ENCODE measurements at regions not wholly inside any gene's neighbourhood (a gene's known extent, or its start where the extent isn't known, plus 50 kb on each side); places are given as distances from the start of the nearest gene placed in this dataset.

DNA sequence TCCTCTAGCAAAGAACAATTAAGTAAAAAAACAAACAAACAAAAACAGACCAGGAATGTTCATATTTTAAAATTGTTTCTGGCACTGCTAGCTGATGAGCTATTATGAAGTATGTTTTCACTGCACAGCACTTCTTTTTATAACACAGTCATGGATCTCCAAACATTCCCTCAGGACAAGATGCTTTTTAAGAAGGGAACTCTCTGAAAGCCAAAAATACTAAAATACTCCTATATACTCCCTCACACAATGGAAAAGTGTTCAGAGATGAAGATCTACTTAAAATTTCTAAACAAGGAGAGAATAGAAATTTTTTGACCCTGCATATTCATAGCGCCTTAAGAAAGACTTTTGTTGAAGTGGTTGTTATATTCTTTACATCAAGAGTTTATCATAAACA lies 926.8 kb downstream of the DIAPH3 start:
- CTCF ChIA-PET, result no interaction called here
- no peak overlapping the region for H3K4me3 Mint-ChIP-seq
- H3K27me3 Mint-ChIP-seq, result peaks cover 10% of the 10 kb centered on the region
- TF ChIP-seq, protein P1, sequence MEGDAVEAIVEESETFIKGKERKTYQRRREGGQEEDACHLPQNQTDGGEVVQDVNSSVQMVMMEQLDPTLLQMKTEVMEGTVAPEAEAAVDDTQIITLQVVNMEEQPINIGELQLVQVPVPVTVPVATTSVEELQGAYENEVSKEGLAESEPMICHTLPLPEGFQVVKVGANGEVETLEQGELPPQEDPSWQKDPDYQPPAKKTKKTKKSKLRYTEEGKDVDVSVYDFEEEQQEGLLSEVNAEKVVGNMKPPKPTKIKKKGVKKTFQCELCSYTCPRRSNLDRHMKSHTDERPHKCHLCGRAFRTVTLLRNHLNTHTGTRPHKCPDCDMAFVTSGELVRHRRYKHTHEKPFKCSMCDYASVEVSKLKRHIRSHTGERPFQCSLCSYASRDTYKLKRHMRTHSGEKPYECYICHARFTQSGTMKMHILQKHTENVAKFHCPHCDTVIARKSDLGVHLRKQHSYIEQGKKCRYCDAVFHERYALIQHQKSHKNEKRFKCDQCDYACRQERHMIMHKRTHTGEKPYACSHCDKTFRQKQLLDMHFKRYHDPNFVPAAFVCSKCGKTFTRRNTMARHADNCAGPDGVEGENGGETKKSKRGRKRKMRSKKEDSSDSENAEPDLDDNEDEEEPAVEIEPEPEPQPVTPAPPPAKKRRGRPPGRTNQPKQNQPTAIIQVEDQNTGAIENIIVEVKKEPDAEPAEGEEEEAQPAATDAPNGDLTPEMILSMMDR (IDR thresholded peaks at IDR 0.05), result no peak
- ATAC-seq (ENCODE audit: poor library complexity) (no peak), DNase-seq (no peak)
- H3K4me3 ChIP-seq (ENCODE audit: low read length), result no peak overlapping the region
- H3K36me3 ChIP-seq (ENCODE audit: insufficient read depth, low read length), result no peaks in the 10 kb centered on the region
- no peaks in the 10 kb centered on the region for H3K27me3 ChIP-seq (ENCODE audit: control insufficient read depth in 1 of 2, insufficient read depth in 2 of 2, low read length in 2 of 2)
- peaks cover 0 to 3% of the 10 kb centered on the region in 2 experiments for H3K9me3 ChIP-seq (ENCODE audit: control insufficient read depth in 1 of 2, insufficient read depth in 1 of 2, low read length in 2 of 2)
- intact Hi-C loops (cut with DNase I, micrococcal nuclease), result no loop called here
- no peaks in the 10 kb centered on the region for H3K4me1 ChIP-seq (ENCODE audit: insufficient read depth, low read length)
- POLR2A ChIA-PET, result no interaction called here
- H3K27ac Mint-ChIP-seq, result no peak overlapping the region
- no peaks in the 10 kb centered on the region for H3K9me3 Mint-ChIP-seq
- no peak overlapping the region for H3K27ac ChIP-seq (ENCODE audit: low read depth in 1 of 2, low read length in 2 of 2)
- H3K36me3 Mint-ChIP-seq (ENCODE audit: low read depth), result no peaks in the 10 kb centered on the region
- no peaks in the 10 kb centered on the region for H3K4me1 Mint-ChIP-seq (ENCODE audit: low read depth)

DNA sequence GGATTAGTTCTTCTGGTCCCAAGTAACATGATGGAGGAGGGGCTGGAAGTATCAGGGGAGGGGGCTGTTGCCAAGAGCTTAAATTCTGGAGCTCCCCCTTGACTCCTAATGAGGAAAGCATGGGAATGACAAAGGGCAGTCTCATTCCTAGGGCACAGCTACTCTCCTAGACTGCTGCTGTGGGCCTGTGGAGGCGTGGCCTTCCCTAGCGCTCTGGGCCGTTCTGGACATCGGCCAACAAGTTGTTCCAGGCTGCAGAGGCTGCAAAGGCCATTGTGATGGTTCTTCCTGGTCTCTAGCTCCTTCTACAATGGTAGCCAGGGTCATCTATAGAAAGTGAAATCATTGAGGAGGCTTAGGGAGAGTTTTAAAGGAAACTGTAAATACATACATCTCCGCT lies 916.6 kb downstream of the DIAPH3 start:
- H3K9me3 Mint-ChIP-seq, result no peaks in the 10 kb centered on the region
- intact Hi-C loops (cut with DNase I, micrococcal nuclease), result no loop called here
- H3K4me3 Mint-ChIP-seq, result no peak overlapping the region
- H3K27me3 Mint-ChIP-seq, result no peaks in the 10 kb centered on the region
- Histone ChIP-seq H3K27ac (ENCODE audit: low read depth in 1 of 2, low read length in 2 of 2) (no peak overlapping the region), H3K9me3 (ENCODE audit: control insufficient read depth in 1 of 2, insufficient read depth in 1 of 2, low read length in 2 of 2) (no peaks in the 10 kb centered on the region), H3K27me3 (ENCODE audit: control insufficient read depth in 1 of 2, insufficient read depth in 2 of 2, low read length in 2 of 2) (no peaks in the 10 kb centered on the region), H3K36me3 (ENCODE audit: insufficient read depth, low read length) (no peaks in the 10 kb centered on the region), H3K4me1 (ENCODE audit: insufficient read depth, low read length) (no peaks in the 10 kb centered on the region), H3K4me3 (ENCODE audit: low read length) (no peak overlapping the region)
- ChIA-PET POLR2A (no interaction called here), CTCF (no interaction called here)
- H3K4me1 Mint-ChIP-seq (ENCODE audit: low read depth), result no peaks in the 10 kb centered on the region
- H3K27ac Mint-ChIP-seq, result no peak overlapping the region
- DNase-seq (no peak), ATAC-seq (ENCODE audit: poor library complexity) (no peak)
- H3K36me3 Mint-ChIP-seq (ENCODE audit: low read depth), result no peaks in the 10 kb centered on the region
- TF ChIP-seq, protein P1 (IDR thresholded peaks at IDR 0.05), result no peak

DNA sequence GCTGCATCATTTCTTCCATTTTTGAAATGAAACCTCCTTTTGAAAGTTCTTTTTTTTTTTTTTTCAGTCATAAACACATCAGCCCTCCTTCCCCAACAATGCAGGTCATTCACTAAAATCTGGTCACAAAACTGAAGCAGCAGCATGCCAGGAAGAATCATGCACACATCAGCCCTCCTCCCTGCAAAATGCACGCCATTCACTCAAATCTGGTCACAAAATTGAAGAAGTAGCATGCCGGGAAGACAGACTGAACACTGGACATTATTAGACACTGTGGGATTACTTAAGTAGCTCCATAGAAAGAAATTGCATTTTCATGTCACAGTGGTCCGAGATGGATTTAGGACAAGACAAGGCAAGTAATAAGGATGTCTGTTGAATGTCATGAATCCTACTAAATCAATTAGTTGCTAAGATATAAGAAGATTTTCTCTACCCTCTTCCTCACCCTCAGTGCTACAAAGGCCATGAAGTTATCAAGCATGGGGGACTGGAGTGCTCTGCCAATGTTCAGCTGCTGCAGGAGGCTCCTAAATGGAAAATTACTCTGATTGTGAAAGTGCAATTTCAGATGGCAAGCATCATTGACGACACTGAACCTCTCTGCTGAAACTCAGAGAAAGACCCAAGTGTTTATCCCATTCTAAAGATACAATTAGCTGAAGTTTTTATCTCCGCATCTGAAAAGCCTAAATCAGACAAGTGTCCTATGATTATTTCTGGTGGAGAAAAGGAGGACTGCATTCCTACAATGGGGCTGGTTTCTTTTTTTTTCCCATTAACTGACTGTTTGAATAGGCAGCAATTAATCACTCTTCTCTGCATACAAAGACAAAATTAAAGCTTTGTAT lies 913.2 kb downstream of the DIAPH3 start:
- ChIA-PET POLR2A (no interaction called here), CTCF (no interaction called here)
- Histone ChIP-seq H3K4me3 (ENCODE audit: low read length) (no peak overlapping the region), H3K36me3 (ENCODE audit: insufficient read depth, low read length) (no peaks in the 10 kb centered on the region), H3K27ac (ENCODE audit: low read depth in 1 of 2, low read length in 2 of 2) (no peak overlapping the region), H3K27me3 (ENCODE audit: control insufficient read depth in 1 of 2, insufficient read depth in 2 of 2, low read length in 2 of 2) (no peaks in the 10 kb centered on the region), H3K4me1 (ENCODE audit: insufficient read depth, low read length) (no peaks in the 10 kb centered on the region), H3K9me3 (ENCODE audit: control insufficient read depth in 1 of 2, insufficient read depth in 1 of 2, low read length in 2 of 2) (no peaks in the 10 kb centered on the region)
- intact Hi-C loops (cut with DNase I, micrococcal nuclease), result no loop called here
- H3K9me3 Mint-ChIP-seq, result no peaks in the 10 kb centered on the region
- no peaks in the 10 kb centered on the region for H3K36me3 Mint-ChIP-seq (ENCODE audit: low read depth)
- no peak overlapping the region for H3K4me3 Mint-ChIP-seq
- TF ChIP-seq, protein P1 (IDR thresholded peaks at IDR 0.05), result no peak
- ATAC-seq (ENCODE audit: poor library complexity) (no peak), DNase-seq (no peak)
- no peak overlapping the region for H3K27ac Mint-ChIP-seq
- H3K4me1 Mint-ChIP-seq (ENCODE audit: low read depth), result no peaks in the 10 kb centered on the region
- H3K27me3 Mint-ChIP-seq, result no peaks in the 10 kb centered on the region

All from CD4-positive, alpha-beta T cell (primary cell).